NCI-H82 treated with DMSO at 0.1 percent for 48 hours (cell line): ENCODE measurements at regions not wholly inside any gene's neighbourhood (a gene's known extent, or its start where the extent isn't known, plus 50 kb on each side); places are given as distances from the start of the nearest gene placed in this dataset.

ENCODE experiments used
- DNase-seq: peaks from one replicate; lab custom pipeline; 2025; ENCODE audit not compliant: unreplicated experiment; lab: John Stamatoyannopoulos, UW

DNA sequence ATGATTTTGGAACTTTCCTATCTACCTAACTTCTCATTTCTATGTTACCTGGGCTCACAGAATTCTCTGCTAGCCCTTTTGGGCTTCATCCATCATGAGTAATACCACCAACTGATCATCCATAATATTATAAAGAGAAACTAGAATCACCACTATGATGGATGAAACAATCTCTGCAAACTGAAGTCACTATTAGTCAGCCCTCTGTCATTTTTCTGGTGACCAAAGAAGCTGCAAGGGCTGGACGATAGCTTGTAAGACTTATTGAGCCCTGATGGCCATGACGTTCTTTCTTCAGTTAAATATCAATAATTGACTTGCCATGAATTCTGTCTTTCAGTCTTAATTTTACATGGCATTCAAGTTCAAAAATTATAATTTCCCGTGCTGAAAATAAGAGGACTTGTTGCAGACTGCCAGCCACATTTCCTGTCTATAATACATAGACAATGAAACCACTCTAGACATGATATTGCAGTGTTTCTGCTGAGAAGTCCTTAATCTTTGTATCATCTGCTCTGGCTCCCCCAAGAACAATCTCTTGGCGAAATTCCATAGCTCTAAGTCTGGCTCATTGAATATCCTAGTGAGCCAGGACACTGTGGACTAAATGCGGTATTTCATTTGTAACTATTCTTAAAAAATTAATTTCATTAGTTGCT lies 655.0 kb upstream of the CAMK1G start:
- DNase-seq, result no peak

DNA sequence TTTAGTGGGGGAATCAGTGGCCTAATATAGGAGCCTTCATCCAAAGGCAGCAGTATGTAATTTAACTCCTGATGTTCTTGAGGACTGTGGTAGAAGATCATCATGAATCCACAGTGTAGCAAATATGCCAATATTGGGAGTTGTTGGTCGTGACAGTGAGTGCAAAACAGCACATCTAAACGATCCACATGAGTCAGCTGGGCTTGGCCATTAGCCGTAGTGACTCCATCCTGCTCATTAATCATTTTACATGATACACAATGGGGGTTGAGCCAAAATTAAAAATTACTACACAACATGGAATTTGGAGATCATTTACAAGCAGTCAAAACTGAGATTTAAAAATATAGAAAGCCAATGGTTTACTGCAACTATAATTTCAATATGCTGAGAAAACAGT lies 653.9 kb upstream of the CAMK1G start:
- no peak for DNase-seq

DNA sequence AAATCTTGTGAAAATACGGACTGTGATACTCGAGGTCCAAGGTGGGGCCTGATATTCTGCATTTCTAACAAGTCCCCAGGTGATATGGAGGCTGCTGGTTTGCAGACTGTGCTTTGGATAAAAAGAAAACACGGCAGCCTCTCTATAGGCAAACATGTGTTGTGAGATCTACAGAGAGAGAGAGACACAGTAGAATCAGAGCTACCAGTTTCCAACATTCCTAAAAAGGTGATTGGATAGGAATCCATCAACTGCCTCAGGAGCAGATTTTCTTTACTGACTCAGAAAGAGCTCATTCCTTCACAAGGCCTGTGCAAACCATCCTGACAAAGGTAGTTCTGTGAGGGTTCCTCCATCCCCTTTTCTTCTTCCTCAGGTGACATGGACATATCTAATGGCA lies 651.6 kb upstream of the CAMK1G start:
- DNase-seq, result no peak

DNA sequence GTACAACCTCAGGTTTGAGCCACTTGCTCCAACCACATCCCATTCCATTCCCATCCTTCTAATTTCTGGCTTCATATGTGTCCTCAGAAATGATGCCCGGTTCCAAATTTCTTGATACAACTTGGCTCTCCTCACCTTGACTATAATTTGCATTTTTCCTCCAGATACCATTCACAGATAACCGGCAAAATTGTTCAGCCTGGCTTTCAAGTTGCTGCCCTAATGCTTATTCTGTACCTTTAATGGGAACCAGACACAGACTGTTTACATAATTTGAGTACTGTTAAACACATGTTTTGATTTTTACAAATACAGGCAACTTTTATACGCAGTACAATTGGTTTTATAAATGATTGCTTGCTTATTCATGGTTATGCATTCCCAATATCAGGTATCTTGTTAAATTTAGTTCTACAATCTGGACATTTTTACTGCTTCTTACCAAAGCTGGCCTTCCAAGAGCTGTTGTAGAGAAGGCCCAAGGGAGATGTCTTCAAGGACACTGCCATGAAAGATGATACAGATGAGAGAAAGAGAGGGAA lies 649.5 kb upstream of the CAMK1G start:
- no peak for DNase-seq

DNA sequence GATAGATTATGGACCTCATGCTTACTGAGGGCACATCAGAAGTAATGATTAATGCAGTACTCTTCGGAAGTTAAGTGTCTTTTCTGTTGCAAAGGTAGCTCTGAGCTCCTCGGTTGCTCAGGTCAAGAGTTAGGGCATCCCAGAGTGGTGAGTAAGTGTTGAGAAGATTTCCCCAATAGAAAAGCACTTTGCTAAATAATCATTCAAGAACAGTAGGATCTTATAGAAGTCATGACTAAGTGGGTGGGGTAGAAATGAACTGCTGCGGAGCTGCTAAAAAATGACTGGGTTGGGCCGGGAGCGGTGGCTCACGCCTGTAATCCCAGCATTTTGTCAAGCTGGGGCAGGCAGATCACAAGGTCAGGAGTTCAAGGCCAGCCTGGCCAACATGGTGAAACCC lies 648.6 kb upstream of the CAMK1G start:
- DNase-seq, result no peak

DNA sequence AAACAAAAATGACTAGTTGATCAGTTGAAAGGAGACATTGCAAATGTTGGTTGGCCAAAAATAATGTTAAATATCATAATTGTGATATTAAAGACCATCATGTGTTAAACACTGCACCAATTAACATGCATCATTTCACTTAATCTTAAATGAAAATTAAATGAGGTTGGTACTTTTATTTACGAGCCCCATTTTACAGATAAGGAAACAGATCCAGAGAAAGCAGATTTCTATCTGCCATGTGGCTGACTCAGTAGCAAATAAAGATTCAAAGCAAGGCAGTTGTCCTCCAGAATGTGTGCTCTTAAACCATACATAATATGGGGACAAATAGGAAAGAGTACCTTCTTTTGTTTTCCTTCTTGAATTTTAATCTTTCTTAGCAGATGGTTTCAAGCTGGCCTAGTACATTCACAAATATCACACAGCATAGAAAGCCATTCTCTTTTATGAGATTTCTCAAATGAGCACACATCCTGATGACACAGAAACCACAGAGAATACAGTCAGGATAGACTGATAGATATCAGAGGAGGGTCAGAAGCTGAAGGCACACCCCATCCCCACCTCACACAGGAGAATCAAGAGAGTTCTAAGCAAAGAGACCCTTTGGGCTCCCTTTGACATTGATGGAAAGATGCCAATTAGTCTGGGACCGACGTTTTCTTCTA lies 647.9 kb upstream of the CAMK1G start:
- no peak for DNase-seq

DNA sequence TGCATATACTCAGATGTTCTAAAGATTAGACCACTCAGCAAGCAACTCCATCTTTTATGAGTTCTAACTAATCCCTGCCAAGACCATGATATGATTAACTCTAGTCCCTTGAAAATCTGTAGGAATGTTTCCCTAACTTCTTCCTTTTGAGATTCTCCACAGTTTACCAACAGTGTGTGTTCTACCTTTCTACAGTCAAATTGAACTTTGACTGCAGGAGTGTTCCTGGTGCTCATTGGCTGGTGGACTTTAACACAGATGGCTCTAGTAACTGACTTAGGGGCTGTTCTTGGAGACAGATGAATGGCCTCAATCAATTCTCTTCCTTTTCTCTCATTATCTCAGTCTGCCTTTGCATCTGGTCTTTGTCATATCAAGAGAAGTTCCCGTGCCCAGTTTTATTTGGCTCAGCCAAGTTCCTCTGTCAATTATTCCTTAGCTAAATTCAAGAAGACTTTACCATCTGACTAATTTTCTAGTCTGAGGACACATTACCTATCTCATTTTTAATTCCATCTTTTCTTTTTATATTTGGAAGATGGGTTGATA lies 643.9 kb upstream of the CAMK1G start:
- DNase-seq, result no peak

DNA sequence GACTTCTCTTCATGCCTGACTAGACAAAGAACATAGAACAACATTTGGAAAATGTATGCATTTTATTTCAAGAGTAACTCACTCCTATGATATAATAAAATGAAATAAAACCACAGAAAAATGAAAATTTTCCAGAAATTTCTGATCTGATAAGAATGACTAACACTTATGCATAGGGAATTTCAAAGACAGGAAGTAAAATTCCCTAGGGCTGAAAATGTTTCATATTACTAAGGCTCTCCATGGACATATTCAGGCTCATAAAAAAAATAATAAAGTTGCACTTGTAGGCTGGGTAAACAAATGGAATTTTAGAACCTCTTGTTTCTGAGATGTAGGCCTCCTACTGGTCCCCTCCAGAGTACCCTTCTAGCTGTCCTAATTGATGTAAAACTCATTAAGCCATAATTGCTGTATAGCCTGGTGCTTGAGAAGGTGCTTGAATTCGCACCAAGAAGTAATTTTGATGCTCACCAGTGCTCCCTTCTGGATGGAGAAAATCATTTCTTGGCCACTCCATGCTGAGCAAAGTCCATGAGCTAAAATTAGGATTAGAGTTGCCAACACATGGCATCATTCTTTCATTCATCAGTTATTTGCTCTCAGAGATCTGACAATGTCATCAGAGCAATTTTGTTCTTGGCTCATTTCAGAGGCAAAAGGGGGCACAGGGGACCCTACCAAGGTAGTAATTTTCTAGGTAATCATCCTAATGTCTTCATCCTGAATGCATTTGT lies 641.0 kb upstream of the CAMK1G start:
- DNase-seq, result no peak

DNA sequence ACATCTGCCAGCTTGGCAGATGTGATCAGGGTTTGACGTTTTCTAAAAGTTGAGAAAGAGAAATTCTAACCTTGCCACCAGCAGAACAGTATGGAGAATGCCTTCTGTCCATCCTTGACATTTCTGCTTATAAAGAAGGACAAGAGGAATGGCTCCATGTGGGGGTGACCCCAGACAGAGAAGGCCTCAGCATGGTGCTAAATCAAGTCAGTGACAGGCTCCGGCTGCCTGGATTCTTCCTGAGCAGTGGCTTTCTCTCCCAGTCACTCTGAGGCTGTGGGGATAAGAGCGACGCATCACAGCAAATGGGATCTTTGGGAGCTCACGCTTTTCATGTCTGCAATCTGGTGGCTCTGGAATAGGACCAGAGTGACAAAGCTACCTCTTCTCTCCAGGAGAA lies 640.2 kb upstream of the CAMK1G start:
- no peak for DNase-seq

DNA sequence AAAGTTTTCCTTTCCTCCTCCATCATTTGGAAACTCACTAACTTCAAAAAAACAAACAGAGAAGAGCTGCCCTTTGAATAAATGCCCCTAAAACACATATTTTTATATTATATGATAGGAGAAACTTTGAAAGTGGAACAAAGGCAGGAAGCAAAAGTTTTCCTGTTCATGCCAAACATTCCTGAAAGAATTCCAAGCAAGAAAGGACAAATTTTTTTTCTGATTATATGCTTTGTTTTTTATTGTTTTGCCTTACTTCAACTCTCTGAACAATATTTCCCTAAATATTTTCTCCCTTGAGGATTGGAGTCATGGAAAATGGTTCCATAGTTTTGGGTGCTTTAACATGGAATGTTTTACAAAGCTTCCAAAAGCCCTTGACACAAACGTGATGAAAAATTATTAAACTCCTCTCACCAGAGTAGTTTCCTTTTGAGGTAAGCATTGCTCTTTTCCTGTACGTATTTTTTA lies 638.5 kb upstream of the CAMK1G start:
- no peak for DNase-seq

DNA sequence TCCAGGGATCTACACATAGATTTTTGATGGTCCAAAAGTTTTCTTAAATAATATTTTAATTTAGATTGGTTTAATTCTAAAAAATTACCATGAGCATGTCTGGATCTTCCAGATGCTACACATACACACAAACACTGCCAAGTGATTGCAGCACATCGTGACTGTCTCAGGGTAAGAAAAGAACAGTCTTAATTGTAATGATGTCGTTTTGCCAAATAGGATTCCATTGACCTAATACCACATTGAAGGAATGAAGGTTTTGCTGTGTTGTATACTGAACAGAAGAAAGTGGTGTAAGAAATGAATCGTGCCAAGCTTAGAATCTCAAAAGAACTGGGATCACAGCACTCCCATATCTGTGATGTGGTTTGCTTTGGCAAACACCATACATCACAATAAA lies 633.3 kb upstream of the CAMK1G start:
- no peak for DNase-seq

DNA sequence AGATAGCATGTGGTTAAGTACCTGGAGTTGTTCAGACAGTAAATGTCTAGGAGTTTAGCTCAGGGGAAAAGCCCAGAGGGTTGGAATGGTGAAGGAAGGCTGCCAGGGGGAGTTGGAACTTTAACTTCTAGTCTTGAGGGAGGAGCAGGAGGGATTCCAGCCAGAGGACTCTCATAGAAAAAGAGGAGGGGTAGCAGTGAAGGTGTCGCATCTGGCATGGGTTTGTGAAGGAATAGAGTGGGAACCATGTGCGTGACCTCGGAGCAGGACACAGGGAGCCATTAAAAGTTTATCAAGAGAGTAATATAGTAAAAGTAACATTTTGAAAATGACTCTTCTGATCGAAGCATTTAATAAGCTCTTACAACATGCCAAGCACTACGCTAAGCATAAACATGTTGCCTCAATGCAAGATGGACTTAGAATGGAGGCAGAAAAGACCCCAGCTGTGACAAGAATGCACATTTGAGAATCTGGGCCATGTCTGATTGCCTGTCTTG lies 632.4 kb upstream of the CAMK1G start:
- no peak for DNase-seq

DNA sequence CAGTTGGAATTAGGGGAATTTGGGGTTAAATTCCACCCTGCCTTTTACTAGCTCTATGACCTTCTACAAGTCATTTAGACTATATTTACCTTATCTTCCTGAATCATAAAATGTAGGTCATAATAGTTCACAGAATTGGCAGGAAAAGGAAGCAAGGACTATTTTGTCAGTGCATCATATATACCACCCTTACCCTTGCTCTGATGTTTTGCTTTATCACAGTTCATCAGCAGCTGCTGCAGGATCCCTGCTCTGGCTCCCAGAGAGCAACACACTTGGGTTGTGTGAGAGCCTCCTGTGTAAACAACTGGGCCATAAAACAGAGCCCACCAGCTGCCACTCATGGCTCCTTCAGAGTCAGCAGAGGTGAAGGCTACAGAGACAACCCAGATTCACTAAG lies 631.6 kb upstream of the CAMK1G start:
- no peak for DNase-seq

DNA sequence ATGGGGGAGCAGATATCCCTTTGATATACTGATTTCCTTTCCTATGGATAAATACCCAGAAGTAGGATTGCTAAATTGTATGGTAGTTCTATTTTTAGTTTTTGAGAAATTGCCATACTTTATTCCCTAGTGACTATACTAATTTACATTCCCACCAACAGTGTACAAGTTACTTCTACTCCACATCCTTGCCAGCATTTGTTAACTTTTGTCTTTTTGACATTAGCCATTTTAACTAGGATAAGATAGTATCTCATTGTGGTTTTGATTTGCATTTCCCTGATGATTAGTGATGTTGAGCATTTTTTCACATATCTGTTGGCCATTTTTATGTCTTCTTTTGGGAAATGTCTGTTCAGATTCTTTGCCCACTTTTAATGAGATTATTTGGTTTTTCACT lies 620.6 kb upstream of the CAMK1G start:
- DNase-seq, result no peak

DNA sequence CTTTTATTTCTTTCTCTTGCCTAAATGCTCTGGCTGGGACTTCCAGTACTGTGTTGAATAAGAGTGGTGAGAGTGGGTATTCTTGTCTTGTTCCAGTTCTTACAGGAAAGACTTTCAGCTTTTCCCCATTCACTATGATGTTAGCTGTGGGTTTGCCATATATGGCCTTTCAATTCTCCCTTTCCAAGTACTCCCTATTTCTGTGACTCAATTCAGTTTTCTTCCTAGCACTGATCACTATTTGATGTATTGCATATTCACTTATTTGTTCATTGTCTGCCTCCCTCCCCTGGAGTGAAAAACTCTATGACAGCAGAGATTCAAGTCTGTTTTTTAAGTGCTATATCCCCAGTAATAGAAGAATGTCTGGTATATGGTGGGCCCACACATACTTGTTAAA lies 618.2 kb upstream of the CAMK1G start:
- no peak for DNase-seq

DNA sequence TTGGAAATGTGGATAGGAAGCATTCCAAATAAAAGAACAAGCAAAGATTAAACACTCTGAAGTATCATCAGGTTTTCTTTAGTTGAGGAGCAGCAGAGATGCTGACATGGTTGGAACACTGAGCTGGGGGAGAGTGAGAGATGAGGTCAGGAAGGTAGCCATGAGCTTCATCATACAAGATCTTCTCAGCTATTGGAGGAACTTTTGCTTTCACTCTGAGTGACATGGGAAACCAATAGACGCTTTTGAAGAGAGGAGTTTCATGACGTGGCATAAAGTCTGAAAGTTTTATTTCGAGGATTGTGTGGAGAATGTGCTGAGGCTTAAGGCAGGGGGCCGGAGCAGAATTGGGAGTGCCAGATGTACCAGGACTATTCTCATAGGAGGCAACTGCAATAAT lies 616.2 kb upstream of the CAMK1G start:
- DNase-seq, result no peak

DNA sequence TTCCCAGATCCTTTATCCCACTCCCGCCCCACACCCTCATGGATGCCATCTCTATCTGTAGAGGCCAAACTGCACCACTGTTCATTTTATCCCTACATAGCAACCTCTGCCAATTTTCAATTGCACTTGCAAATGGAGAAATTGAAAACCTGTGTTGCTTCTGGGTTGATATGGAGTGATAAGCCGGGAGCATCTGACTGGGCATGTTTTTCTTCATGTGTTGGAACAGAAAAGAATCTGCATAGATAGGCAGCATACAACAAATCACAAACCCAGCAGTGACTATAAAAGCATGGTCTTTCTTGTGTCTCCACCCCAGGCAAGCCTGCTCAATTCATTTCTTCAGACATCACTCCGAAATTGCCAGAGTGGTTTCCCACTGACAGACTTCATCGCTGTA lies 608.8 kb upstream of the CAMK1G start:
- no peak for DNase-seq

DNA sequence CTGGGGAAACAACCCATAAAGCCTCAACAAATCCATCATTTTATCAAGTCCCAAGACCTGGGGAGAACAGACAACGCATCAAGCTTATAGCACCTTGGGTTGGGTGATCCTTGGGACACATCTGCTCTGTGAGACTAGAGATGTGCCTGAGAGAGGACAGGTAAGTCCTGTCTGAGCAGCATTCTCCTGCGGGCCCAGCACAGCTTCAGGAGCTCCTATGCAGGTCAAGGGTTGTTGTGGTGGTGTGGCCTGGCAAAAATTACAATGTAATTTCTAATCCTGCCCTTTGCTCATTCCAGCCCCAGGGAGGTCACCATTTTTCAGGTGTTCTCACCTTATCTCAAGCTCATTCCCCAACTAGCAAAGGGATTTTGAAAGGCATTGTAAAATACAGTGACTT lies 608.1 kb upstream of the CAMK1G start:
- no peak for DNase-seq

DNA sequence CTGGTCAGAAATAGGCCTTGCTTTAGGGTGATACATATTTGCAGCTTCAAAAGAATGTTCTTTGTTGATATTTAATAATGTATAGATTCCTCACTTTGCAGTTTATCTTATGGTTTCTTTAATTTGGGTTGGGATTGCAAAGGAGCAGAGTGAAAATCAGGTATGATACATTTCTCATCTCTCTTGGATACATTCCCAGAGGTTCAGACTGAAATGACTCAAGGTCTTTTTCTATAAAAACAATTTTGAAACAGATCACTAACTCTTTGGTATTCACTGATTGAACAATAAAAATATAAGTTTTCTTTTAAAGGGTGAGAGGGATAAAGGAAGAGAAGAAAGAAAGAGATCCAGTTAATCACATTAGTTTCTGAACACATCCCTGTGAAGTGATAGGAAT lies 606.5 kb upstream of the CAMK1G start:
- DNase-seq, result no peak

DNA sequence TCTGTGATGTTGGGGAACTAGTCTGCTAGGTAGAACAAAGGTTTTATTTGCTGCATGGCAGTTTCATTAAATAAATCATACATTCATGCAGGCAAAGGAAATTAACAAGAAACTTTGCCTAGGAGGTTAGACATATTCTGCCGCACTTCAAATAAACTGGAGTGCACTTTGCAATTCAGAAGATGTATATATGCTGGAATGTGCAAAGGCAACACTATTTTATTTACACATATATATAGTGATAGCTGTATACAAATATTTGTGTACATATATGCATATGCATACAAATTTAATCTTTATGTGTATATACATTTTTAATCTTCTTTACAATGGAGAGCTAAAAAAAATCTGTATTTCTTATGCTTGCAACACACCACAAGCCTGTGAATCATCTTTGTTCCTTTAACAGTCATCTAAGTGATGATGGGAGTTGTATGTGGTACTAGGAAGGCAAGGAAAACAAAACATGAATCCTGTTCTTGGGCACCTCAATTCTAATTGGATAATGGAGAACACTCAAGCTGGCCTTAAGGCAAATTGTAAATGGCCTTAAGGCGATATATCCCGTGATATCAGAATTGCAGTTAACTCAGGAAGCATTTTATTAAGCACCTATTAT lies 605.8 kb upstream of the CAMK1G start:
- DNase-seq, result no peak

DNA sequence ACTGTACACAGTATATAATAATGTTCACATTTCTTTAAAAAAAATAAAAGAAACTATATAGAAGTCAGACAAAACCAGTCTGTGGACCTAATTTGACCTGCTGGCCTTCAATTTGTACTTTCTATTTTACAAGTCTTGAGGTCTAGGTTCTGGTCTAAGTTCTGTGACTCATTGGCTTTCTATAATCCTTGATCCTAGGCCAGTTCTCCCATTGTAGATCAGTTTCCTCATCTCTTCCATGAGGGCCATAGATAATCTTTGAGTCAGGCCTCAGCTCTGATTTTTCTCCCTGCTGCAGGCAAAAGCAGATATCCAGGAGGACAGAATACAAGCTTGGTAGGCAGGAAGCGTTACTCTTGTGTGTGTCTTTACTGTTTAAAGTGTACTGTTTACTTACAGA lies 603.7 kb upstream of the CAMK1G start:
- DNase-seq, result no peak
